Stimulated activated memory B cell treated with anti-CD40 and anti-IgM and Interleukin-4, amounts not matched to agents 10 μg/mL and 1 μg/mL and 100 μg/mL, for 72 hours (primary cell): ENCODE measurements at regions not wholly inside any gene's neighbourhood (a gene's known extent, or its start where the extent isn't known, plus 50 kb on each side); places are given as distances from the start of the nearest gene placed in this dataset.
A peak's percentile ranks its signal among the peaks of the same experiment; 100 is the strongest.

Experiments used
- ATAC-seq: fragments of 150-1000 bp; cut with Tn5 transposase; 2 replicates; pipeline ENCODE4 v1.10.0; 2021
- H3K27ac Mint-ChIP-seq: one replicate; pipeline ENCODE4 v1.8.0; 2022; ENCODE audit warnings: mild to moderate bottlenecking, mixed read lengths
- H3K27me3 Mint-ChIP-seq: one replicate; pipeline ENCODE4 v1.8.0; 2022; ENCODE audit warnings: mixed read lengths
- H3K36me3 Mint-ChIP-seq: one replicate; pipeline ENCODE4 v1.8.0; 2022; ENCODE audit warnings: mixed read lengths
- H3K4me1 Mint-ChIP-seq: one replicate; pipeline ENCODE4 v1.8.0; 2022; ENCODE audit warnings: mixed read lengths
- H3K4me3 Mint-ChIP-seq: one replicate; pipeline ENCODE4 v1.8.0; 2022; ENCODE audit warnings: mild to moderate bottlenecking, moderate library complexity, mixed read lengths
- H3K9me3 Mint-ChIP-seq: one replicate; pipeline ENCODE4 v1.8.0; 2022; ENCODE audit warnings: mixed read lengths

- no peaks in the 10 kb centered on the region for H3K36me3 Mint-ChIP-seq
These were observed 94.9 kb upstream of the EPCAM start for GRCh38 chr2:47274054-47274782.

GRCh38 chr2:47272905-47273758 is 96.0 kb upstream of the EPCAM start:
- Mint-ChIP-seq H3K27ac (peak overlapping the region; percentile 83), H3K27me3 (no peaks in the 10 kb centered on the region), H3K36me3 (no peaks in the 10 kb centered on the region), H3K4me3 (peak overlapping the region; percentile 85), H3K4me1 (peaks cover 28% of the 10 kb centered on the region), H3K9me3 (no peaks in the 10 kb centered on the region)
- no peak for ATAC-seq

More at GRCh38 chr2:47274054-47274782, 94.9 kb upstream of the EPCAM start:
- H3K4me3 Mint-ChIP-seq, result no peak overlapping the region
- ATAC-seq, result no peak
- H3K27me3 Mint-ChIP-seq, result no peaks in the 10 kb centered on the region
- peaks cover 28% of the 10 kb centered on the region for H3K4me1 Mint-ChIP-seq
- no peaks in the 10 kb centered on the region for H3K9me3 Mint-ChIP-seq
- H3K27ac Mint-ChIP-seq, result no peak overlapping the region

- Mint-ChIP-seq H3K9me3 (no peaks in the 10 kb centered on the region), H3K27ac (peak overlapping the region; percentile 83), H3K4me1 (peaks cover 28% of the 10 kb centered on the region), H3K4me3 (peak overlapping the region; percentile 85), H3K36me3 (no peaks in the 10 kb centered on the region), H3K27me3 (no peaks in the 10 kb centered on the region)
- ATAC-seq, result peak; percentile 83
These were observed 95.9 kb upstream of the CALM2 start for GRCh38 chr2:47272031-47272864.

- peak overlapping the region; percentile 83 for H3K27ac Mint-ChIP-seq
These were observed 95.0 kb upstream of the CALM2 start for GRCh38 chr2:47271054-47272000.

GRCh38 chr2:47270421-47270820 is 94.1 kb upstream of the CALM2 start:
- Mint-ChIP-seq H3K4me1 (peaks cover 28% of the 10 kb centered on the region), H3K36me3 (no peaks in the 10 kb centered on the region), H3K27me3 (no peaks in the 10 kb centered on the region), H3K9me3 (no peaks in the 10 kb centered on the region), H3K27ac (no peak overlapping the region), H3K4me3 (no peak overlapping the region)
- ATAC-seq, result no peak

More at GRCh38 chr2:47271054-47272000, 95.0 kb upstream of the CALM2 start:
- no peaks in the 10 kb centered on the region for H3K27me3 Mint-ChIP-seq
- H3K4me3 Mint-ChIP-seq, result peak overlapping the region; percentile 85
- peak; percentile 3 for ATAC-seq
- peaks cover 28% of the 10 kb centered on the region for H3K4me1 Mint-ChIP-seq
- no peaks in the 10 kb centered on the region for H3K36me3 Mint-ChIP-seq
- H3K9me3 Mint-ChIP-seq, result no peaks in the 10 kb centered on the region

GRCh38 chr2:47269316-47270232 is 93.3 kb upstream of the CALM2 start:
- no peaks in the 10 kb centered on the region for H3K9me3 Mint-ChIP-seq
- no peak for ATAC-seq
- H3K36me3 Mint-ChIP-seq, result no peaks in the 10 kb centered on the region
- H3K4me3 Mint-ChIP-seq, result no peak overlapping the region
- peaks cover 28% of the 10 kb centered on the region for H3K4me1 Mint-ChIP-seq
- no peak overlapping the region for H3K27ac Mint-ChIP-seq
- no peaks in the 10 kb centered on the region for H3K27me3 Mint-ChIP-seq

GRCh38 chr2:47267711-47268086 is 91.4 kb upstream of the CALM2 start:
- no peak for ATAC-seq
- no peaks in the 10 kb centered on the region for H3K27me3 Mint-ChIP-seq

GRCh38 chr2:47266939-47267710 is 90.8 kb upstream of the CALM2 start:
- peaks cover 20% of the 10 kb centered on the region for H3K4me1 Mint-ChIP-seq
- no peak overlapping the region for H3K27ac Mint-ChIP-seq
- H3K27me3 Mint-ChIP-seq, result no peaks in the 10 kb centered on the region
- no peaks in the 10 kb centered on the region for H3K36me3 Mint-ChIP-seq
- H3K4me3 Mint-ChIP-seq, result no peak overlapping the region
- no peak for ATAC-seq
- no peaks in the 10 kb centered on the region for H3K9me3 Mint-ChIP-seq

More at GRCh38 chr2:47267711-47268086, 91.4 kb upstream of the CALM2 start:
- Mint-ChIP-seq H3K9me3 (no peaks in the 10 kb centered on the region), H3K4me3 (no peak overlapping the region), H3K36me3 (no peaks in the 10 kb centered on the region), H3K27ac (no peak overlapping the region), H3K4me1 (peaks cover 26% of the 10 kb centered on the region)

- no peak overlapping the region for H3K4me3 Mint-ChIP-seq
- ATAC-seq, result no peak
These were observed 89.5 kb upstream of the CALM2 start for GRCh38 chr2:47265751-47266231.

GRCh38 chr2:47265158-47265557 is 88.8 kb upstream of the CALM2 start:
- H3K4me3 Mint-ChIP-seq, result no peak overlapping the region

More at GRCh38 chr2:47265751-47266231, 89.5 kb upstream of the CALM2 start:
- Mint-ChIP-seq H3K9me3 (no peaks in the 10 kb centered on the region), H3K4me1 (peaks cover 7% of the 10 kb centered on the region), H3K27me3 (no peaks in the 10 kb centered on the region), H3K36me3 (no peaks in the 10 kb centered on the region), H3K27ac (no peak overlapping the region)

GRCh38 chr2:47264686-47265085 is 88.4 kb upstream of the CALM2 start:
- H3K27me3 Mint-ChIP-seq, result no peaks in the 10 kb centered on the region
- H3K9me3 Mint-ChIP-seq, result peaks cover 4% of the 10 kb centered on the region
- no peaks in the 10 kb centered on the region for H3K4me1 Mint-ChIP-seq
- no peak for ATAC-seq
- no peak overlapping the region for H3K4me3 Mint-ChIP-seq
- no peak overlapping the region for H3K27ac Mint-ChIP-seq
- peaks cover 5% of the 10 kb centered on the region for H3K36me3 Mint-ChIP-seq

More at GRCh38 chr2:47265158-47265557, 88.8 kb upstream of the CALM2 start:
- H3K27me3 Mint-ChIP-seq, result no peaks in the 10 kb centered on the region
- H3K27ac Mint-ChIP-seq, result no peak overlapping the region
- H3K4me1 Mint-ChIP-seq, result peaks cover under 1% of the 10 kb centered on the region
- H3K9me3 Mint-ChIP-seq, result no peaks in the 10 kb centered on the region
- no peaks in the 10 kb centered on the region for H3K36me3 Mint-ChIP-seq
- ATAC-seq, result no peak

GRCh38 chr2:47264143-47264542 is 87.8 kb upstream of the CALM2 start:
- ATAC-seq, result no peak
- Mint-ChIP-seq H3K36me3 (peaks cover 6% of the 10 kb centered on the region), H3K9me3 (peaks cover 4% of the 10 kb centered on the region), H3K27me3 (no peaks in the 10 kb centered on the region), H3K4me3 (no peak overlapping the region), H3K27ac (no peak overlapping the region), H3K4me1 (no peaks in the 10 kb centered on the region)

GRCh38 chr2:47262657-47263056 is 86.3 kb upstream of the CALM2 start:
- peaks cover 4% of the 10 kb centered on the region for H3K9me3 Mint-ChIP-seq
- H3K27ac Mint-ChIP-seq, result no peak overlapping the region
- ATAC-seq, result no peak
- H3K36me3 Mint-ChIP-seq, result peaks cover 6% of the 10 kb centered on the region
- H3K27me3 Mint-ChIP-seq, result no peaks in the 10 kb centered on the region
- H3K4me3 Mint-ChIP-seq, result no peak overlapping the region
- H3K4me1 Mint-ChIP-seq, result no peaks in the 10 kb centered on the region
